Activated CD4-positive, alpha-beta T cell treated with anti-CD3 and anti-CD28 coated beads, Interleukin-2, amount 10 ng/mL, durations not matched to agents 7 days and 5 days (primary cell): ENCODE measurements at regions not wholly inside any gene's neighbourhood (a gene's known extent, or its start where the extent isn't known, plus 50 kb on each side); places are given as distances from the start of the nearest gene placed in this dataset. TPM values are rescaled to one million over a fixed set of nuclear protein-coding genes. Genes with fewer than 3 reads are reported as not detected.

ENCODE experiments used
- microRNA-seq: library from miRNA; unstranded; fragments of <30 nt; microRNA quantifications from one replicate; pipeline ENCODE4 v1.2.0, GENCODE V29; 2021; ENCODE audit warnings: borderline microRNAs expressed, borderline replicate concordance

Small RNAs in the stretch of these regions (microRNA-seq; reads per million reads assigned to microRNA genes)
- gene MIR216A = not detected
- gene MIR216B = not detected
- not detected for gene MIR217
